Neural cell (in vitro differentiated cells): ENCODE measurements at regions not wholly inside any gene's neighbourhood (a gene's known extent, or its start where the extent isn't known, plus 50 kb on each side); places are given as distances from the start of the nearest gene placed in this dataset.
"Not testable (repeated sequence)": the region's sequence is repeated elsewhere in the genome, so short reads cannot be mapped to it uniquely, and the experiment has no call there.

Source experiments
- CTCF ChIP-seq: fragments of 450-650 bp; IDR thresholded peaks from 2 replicates; pipeline ENCODE4 v1.5.1; 2014; ENCODE audit warnings: antibody characterized with exemption, mild to moderate bottlenecking, moderate library complexity; ENCODE audit not compliant: poor library complexity, severe bottlenecking
- EP300 ChIP-seq: fragments of 450-650 bp; conservative IDR thresholded peaks from 2 replicates; pipeline ENCODE4 v1.6.1; 2014; ENCODE audit warnings: antibody characterized with exemption, mild to moderate bottlenecking, moderate library complexity; ENCODE audit not compliant: poor library complexity, severe bottlenecking
- MXI1 ChIP-seq: fragments of 450-650 bp; conservative IDR thresholded peaks from 2 replicates; pipeline ENCODE4 v1.6.1; 2014; ENCODE audit warnings: antibody characterized with exemption, mild to moderate bottlenecking; ENCODE audit not compliant: poor library complexity, severe bottlenecking
- POLR2AphosphoS5 ChIP-seq: IDR thresholded peaks from 2 replicates; pipeline ENCODE4 v1.6.1; 2012
- RAD21 ChIP-seq: fragments of 450-650 bp; conservative IDR thresholded peaks from 2 replicates; pipeline ENCODE4 v1.6.1; 2014; ENCODE audit warnings: antibody characterized with exemption, mild to moderate bottlenecking, moderate library complexity
- REST ChIP-seq: IDR thresholded peaks from 2 replicates; pipeline ENCODE4 v1.6.1; 2012; ENCODE audit warnings: borderline replicate concordance
- SMC3 ChIP-seq: fragments of 450-650 bp; conservative IDR thresholded peaks from 2 replicates; pipeline ENCODE4 v1.6.1; 2014; ENCODE audit warnings: antibody characterized with exemption, mild to moderate bottlenecking, moderate library complexity; ENCODE audit not compliant: poor library complexity
- TAF1 ChIP-seq: IDR thresholded peaks from 2 replicates; pipeline ENCODE4 v1.6.1; 2012; ENCODE audit warnings: low read depth

- not testable (repeated sequence) for TF ChIP-seq CTCF, SMC3, TAF1, RAD21, POLR2AphosphoS5, EP300, MXI1, REST
Observed at GRCh38 chr21:10326146-10326545, 195.2 kb upstream of the TPTE start.
